PC-9 (cell line): ENCODE measurements at regions not wholly inside any gene's neighbourhood (a gene's known extent, or its start where the extent isn't known, plus 50 kb on each side); places are given as distances from the start of the nearest gene placed in this dataset.
A peak's percentile ranks its signal among the peaks of the same experiment; 100 is the strongest.

Experiments used
- BruUV-seq: library from RNA; stranded (reverse); fragments of 400-500 nt; replicated peaks from 2 replicates; lab custom pipeline; 2021; lab: Mats Ljungman, UMichigan
- CTCF ChIA-PET: fragments of 300-600 bp; sonication (Branson Sonifier 250); formaldehyde crosslinking; loops from one replicate; lab custom pipeline; 2022; ENCODE audit warnings: antibody characterized with exemption; lab: Charles Lee
- POLR2A ChIA-PET: fragments of 300-600 bp; sonication (Branson Sonifier 250); formaldehyde crosslinking; loops from one replicate; lab custom pipeline; 2022; ENCODE audit warnings: antibody characterized with exemption; ENCODE audit not compliant: unreplicated experiment; lab: Charles Lee
- DNase-seq, 2 experiments: peaks; one replicate each; pipeline versions ENCODE4 v3.0.0 to v3.0.0-alpha.2; 2015 to 2022; ENCODE audit warnings: mixed read lengths in 1 of 2
- H2AFZ ChIP-seq: fragments of 200-600 bp; sonication (generic); 2 replicates; pipeline ENCODE4 v1.8.1; 2017; ENCODE audit warnings: antibody characterized with exemption
- H3F3A ChIP-seq: fragments of 200-600 bp; sonication (generic); 2 replicates; pipeline ENCODE4 v1.8.1; 2017; ENCODE audit warnings: antibody characterized with exemption, mild to moderate bottlenecking, low read depth; ENCODE audit not compliant: insufficient read depth
- H3K27ac ChIP-seq: fragments of 200-600 bp; sonication (generic); 2 replicates; pipeline ENCODE4 v1.6.1; 2016; ENCODE audit warnings: mixed run types
- H3K27me3 ChIP-seq: fragments of 200-600 bp; sonication (generic); 2 replicates; pipeline ENCODE4 v1.6.1; 2016; ENCODE audit warnings: low read depth, mixed run types; ENCODE audit not compliant: insufficient read depth
- H3K36me3 ChIP-seq: fragments of 200-600 bp; sonication (generic); 2 replicates; pipeline ENCODE4 v1.6.1; 2016; ENCODE audit warnings: low read depth, mixed run types
- H3K4me1 ChIP-seq: fragments of 200-600 bp; sonication (generic); replicated peaks from 2 replicates; pipeline ENCODE4 v1.6.1; 2016; ENCODE audit warnings: mixed run types; ENCODE audit not compliant: insufficient read depth
- H3K4me2 ChIP-seq: fragments of 200-600 bp; sonication (generic); 2 replicates; pipeline ENCODE4 v1.6.1; 2017; ENCODE audit warnings: mixed run types
- H3K4me3 ChIP-seq: fragments of 200-600 bp; sonication (generic); 2 replicates; pipeline ENCODE4 v1.6.1; 2016; ENCODE audit warnings: mixed run types
- H3K79me2 ChIP-seq: fragments of 200-600 bp; sonication (generic); 2 replicates; pipeline ENCODE4 v1.6.1; 2017; ENCODE audit warnings: low read depth, mixed run types
- H3K9me2 ChIP-seq: fragments of 200-600 bp; sonication (generic); 2 replicates; pipeline ENCODE4 v1.8.1; 2017; ENCODE audit warnings: mild to moderate bottlenecking; ENCODE audit not compliant: insufficient read depth
- H3K9me3 ChIP-seq: fragments of 200-600 bp; sonication (generic); 2 replicates; pipeline ENCODE4 v1.8.1; 2016; ENCODE audit warnings: low read depth; ENCODE audit not compliant: insufficient read depth
- H4K20me1 ChIP-seq: fragments of 200-600 bp; sonication (generic); 2 replicates; pipeline ENCODE4 v1.8.1; 2017; ENCODE audit not compliant: insufficient read depth
- CTCF ChIP-seq: fragments of 200-600 bp; sonication (generic); conservative IDR thresholded peaks from 2 replicates; pipeline ENCODE4 v1.6.1; 2017; ENCODE audit warnings: mixed run types, antibody characterized with exemption, mild to moderate bottlenecking, moderate library complexity
- EZH2 ChIP-seq: fragments of 200-600 bp; sonication (generic); IDR thresholded peaks from 2 replicates; pipeline ENCODE4 v1.8.0; 2017; ENCODE audit warnings: antibody characterized with exemption, low read depth
- intact Hi-C: fragments of 100-400 bp; cut with micrococcal nuclease; formaldehyde crosslinking; loops from one replicate; pipeline ENCODE4 v1.10.0; 2022; ENCODE audit not compliant: unreplicated experiment

DNA sequence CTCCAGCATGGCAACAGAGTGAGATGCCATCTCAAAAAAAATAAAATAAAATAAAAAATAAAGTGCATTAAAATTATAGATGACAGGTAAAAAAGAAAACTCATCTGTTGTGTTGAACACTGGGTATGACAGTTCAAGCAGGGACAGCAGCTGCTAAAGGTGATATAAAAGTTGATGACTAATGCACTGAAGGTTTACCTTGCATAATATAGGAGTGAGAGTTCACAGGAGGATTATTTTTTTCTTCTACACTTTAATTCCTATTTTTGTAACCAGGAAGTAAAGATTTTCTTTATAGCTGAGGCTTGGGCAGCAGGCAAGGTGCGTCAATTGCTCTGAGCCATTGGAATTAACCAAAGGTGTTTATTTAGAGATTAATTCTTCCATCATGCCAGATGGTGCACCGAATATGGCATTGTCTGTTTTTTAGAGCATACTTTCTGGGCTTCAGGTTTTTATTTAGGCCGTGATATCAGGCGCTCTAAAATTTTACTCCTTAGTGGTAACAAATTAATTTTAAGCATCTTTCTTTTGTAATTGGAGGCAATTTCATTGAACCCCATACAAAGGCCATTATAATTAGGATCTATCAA lies 337.0 kb upstream of the SLC10A2 start:
- DNase-seq, result peak in 1 of 2 experiments; percentile 69
- Histone ChIP-seq H3F3A (no peaks in the 10 kb centered on the region), H3K4me3 (no peak overlapping the region), H3K79me2 (no peaks in the 10 kb centered on the region), H3K36me3 (no peaks in the 10 kb centered on the region), H3K27ac (0 out of 2 replicates have a peak overlapping the region, but pooled peaks have one; percentile 20), H4K20me1 (no peaks in the 10 kb centered on the region), H3K27me3 (no peaks in the 10 kb centered on the region), H3K9me3 (no peaks in the 10 kb centered on the region), H2AFZ (no peak overlapping the region), H3K9me2 (no peaks in the 10 kb centered on the region), H3K4me2 (peak overlapping the region; percentile 23; the same call in 1 of the 2 replicates), H3K4me1 (peaks cover 11% of the 10 kb centered on the region)
- CTCF ChIA-PET, result no interaction called here
- no TSS peak for BruUV-seq
- TF ChIP-seq CTCF (no peak), EZH2 (no peak)
- POLR2A ChIA-PET, result no interaction called here
- intact Hi-C loops, result no loop called here

GRCh38 chr13:103395139-103395538 lies 328.9 kb upstream of the SLC10A2 start:
- no peaks in the 10 kb centered on the region for H3K79me2 ChIP-seq
- no peak overlapping the region for H3K4me3 ChIP-seq
- no peaks in the 10 kb centered on the region for H3K9me3 ChIP-seq
- no peaks in the 10 kb centered on the region for H3K36me3 ChIP-seq
- no peaks in the 10 kb centered on the region for H3K27me3 ChIP-seq
- no peaks in the 10 kb centered on the region for H3F3A ChIP-seq
- DNase-seq, result no peak
- H3K9me2 ChIP-seq, result no peaks in the 10 kb centered on the region
- TF ChIP-seq EZH2 (no peak), CTCF (no peak)
- intact Hi-C loops, result no loop called here
- ChIA-PET POLR2A (interaction anchor here (0.7 kb wide), 1 partner anchor 183 kb away, joined by 11 read pairs; no protein-coding TSS in a partner anchor), CTCF (no interaction called here)
- H3K4me1 ChIP-seq, result no peaks in the 10 kb centered on the region
- H4K20me1 ChIP-seq, result no peaks in the 10 kb centered on the region
- no peak overlapping the region for H3K4me2 ChIP-seq
- no peak overlapping the region for H3K27ac ChIP-seq
- H2AFZ ChIP-seq, result no peak overlapping the region; the same call in 1 of the 2 replicates
- BruUV-seq, result no TSS peak

GRCh38 chr13:103394618-103395017 lies 328.4 kb upstream of the SLC10A2 start:
- Histone ChIP-seq H3K27ac (no peak overlapping the region), H3K36me3 (no peaks in the 10 kb centered on the region), H3K79me2 (no peaks in the 10 kb centered on the region), H3K4me3 (no peak overlapping the region), H4K20me1 (no peaks in the 10 kb centered on the region), H3K4me2 (no peak overlapping the region), H3F3A (no peaks in the 10 kb centered on the region), H3K4me1 (no peaks in the 10 kb centered on the region), H3K9me3 (no peaks in the 10 kb centered on the region), H2AFZ (no peak overlapping the region), H3K9me2 (no peaks in the 10 kb centered on the region), H3K27me3 (no peaks in the 10 kb centered on the region)
- intact Hi-C loops, result no loop called here
- ChIA-PET CTCF (no interaction called here), POLR2A (no interaction called here)
- TF ChIP-seq CTCF, result no peak
- no peak for TF ChIP-seq EZH2
- DNase-seq, result no peak
- BruUV-seq, result no TSS peak
